Vagina (tissue), 2 donors: ENCODE measurements at regions not wholly inside any gene's neighbourhood (a gene's known extent, or its start where the extent isn't known, plus 50 kb on each side); places are given as distances from the start of the nearest gene placed in this dataset.

Experiments used
- DNase-seq, 2 donors: peaks; one replicate each; pipeline ENCODE4 v3.0.0-alpha.2; 2017; ENCODE audit errors: extremely low spot score in 2 of 2
- H3K27ac ChIP-seq: fragments of 200-600 bp; sonication (generic); one replicate; pipeline ENCODE4 v1.5.1; 2019
- H3K27me3 ChIP-seq: fragments of 200-600 bp; sonication (generic); one replicate; pipeline ENCODE4 v1.5.1; 2019
- H3K36me3 ChIP-seq, 2 donors: fragments of 200-600 bp; sonication (generic); one replicate each; pipeline ENCODE4 v1.5.1; 2017 to 2019
- H3K4me1 ChIP-seq: fragments of 200-600 bp; sonication (generic); one replicate; pipeline ENCODE4 v1.5.1; 2019
- H3K4me3 ChIP-seq, 2 donors: fragments of 200-600 bp; sonication (generic); 1 replicate in 1 of 2; 2 replicates in 1 of 2; pipeline ENCODE4 v1.5.1; 2016 to 2019
- H3K9me3 ChIP-seq: fragments of 200-600 bp; sonication (generic); one replicate; pipeline ENCODE4 v1.5.1; 2019
- CTCF ChIP-seq, 3 experiments: fragments of 450-650 bp in 2 of 3; fragments of 200-600 bp in 1 of 3; sonication (generic) in 1 of 3; IDR thresholded peaks; one replicate each; pipeline ENCODE4 v1.5.1; 2017 to 2019; ENCODE audit warnings: antibody characterized with exemption in 3 of 3, mild to moderate bottlenecking in 2 of 3, moderate library complexity in 2 of 3
- POLR2A ChIP-seq, 2 donors: fragments of 450-650 bp; IDR thresholded peaks; one replicate each; pipeline ENCODE4 v1.6.1; 2017; ENCODE audit warnings: antibody characterized with exemption in 2 of 2, mild to moderate bottlenecking in 2 of 2, moderate library complexity in 2 of 2
- POLR2AphosphoS5 ChIP-seq, 2 donors: sonication (generic); formaldehyde crosslinking; IDR thresholded peaks; one replicate each; pipeline ENCODE4 v1.9.0; 2017; ENCODE audit warnings: antibody characterized with exemption in 2 of 2, mild to moderate bottlenecking in 2 of 2, low read depth in 1 of 2; ENCODE audit not compliant: insufficient read depth in 1 of 2
- intact Hi-C: fragments of 100-400 bp; cut with DNase I; formaldehyde crosslinking; loops from one replicate; pipeline ENCODE4 v1.15.1; 2023

GRCh38 chr14:51392416-51392815 lies 152.4 kb downstream of the TMX1 start:
- Histone ChIP-seq H3K27ac (no peak overlapping the region), H3K4me1 (peaks cover 35% of the 10 kb centered on the region)
- TF ChIP-seq CTCF (IDR thresholded peaks at IDR 0.05): no peak

GRCh38 chr14:51394384-51394783 lies 154.3 kb downstream of the TMX1 start:
- Histone ChIP-seq H3K4me1 (peaks cover 35% of the 10 kb centered on the region), H3K27me3 (no peaks in the 10 kb centered on the region), H3K4me3 (no peak overlapping the region), H3K36me3 (no peaks in the 10 kb centered on the region), H3K9me3 (no peaks in the 10 kb centered on the region), H3K27ac (peak overlapping the region; percentile 83)
- intact Hi-C loops: no loop called here
- DNase-seq: no peak
- TF ChIP-seq CTCF (IDR thresholded peaks at IDR 0.05) (no peak), POLR2AphosphoS5 (IDR thresholded peaks at IDR 0.05; ENCODE audit: insufficient read depth in 1 of 2, low read depth in 1 of 2) (no peak), POLR2A (IDR thresholded peaks at IDR 0.05) (no peak)

More at GRCh38 chr14:51392416-51392815, 152.4 kb downstream of the TMX1 start:
- Histone ChIP-seq H3K4me3 (no peak overlapping the region), H3K9me3 (no peaks in the 10 kb centered on the region), H3K27me3 (no peaks in the 10 kb centered on the region), H3K36me3 (no peaks in the 10 kb centered on the region)
- intact Hi-C loops: no loop called here
- no peak for DNase-seq

GRCh38 chr14:51394804-51395203 lies 154.8 kb downstream of the TMX1 start:
- TF ChIP-seq POLR2AphosphoS5 (IDR thresholded peaks at IDR 0.05; ENCODE audit: insufficient read depth in 1 of 2, low read depth in 1 of 2) (no peak), CTCF (IDR thresholded peaks at IDR 0.05) (no peak), POLR2A (IDR thresholded peaks at IDR 0.05) (no peak)
- no peaks in the 10 kb centered on the region for H3K27me3 ChIP-seq
- no peaks in the 10 kb centered on the region for H3K36me3 ChIP-seq
- peak overlapping the region; percentile 83 for H3K27ac ChIP-seq
- no peak for DNase-seq
- H3K9me3 ChIP-seq: no peaks in the 10 kb centered on the region
- intact Hi-C loops: no loop called here
- no peak overlapping the region for H3K4me3 ChIP-seq
- H3K4me1 ChIP-seq: peaks cover 35% of the 10 kb centered on the region

GRCh38 chr14:51395361-51395849 lies 155.4 kb downstream of the TMX1 start:
- no peak for TF ChIP-seq CTCF (IDR thresholded peaks at IDR 0.05)
- TF ChIP-seq POLR2A (IDR thresholded peaks at IDR 0.05): no peak
- peak in 1 of 2 donors; percentile 57 for TF ChIP-seq POLR2AphosphoS5 (IDR thresholded peaks at IDR 0.05; ENCODE audit: insufficient read depth in 1 of 2, low read depth in 1 of 2)
- peaks cover 35% of the 10 kb centered on the region for H3K4me1 ChIP-seq
- H3K9me3 ChIP-seq: no peaks in the 10 kb centered on the region
- H3K4me3 ChIP-seq: no peak overlapping the region
- H3K27me3 ChIP-seq: no peaks in the 10 kb centered on the region
- no peaks in the 10 kb centered on the region for H3K36me3 ChIP-seq
- DNase-seq: peak in 1 of 2 donors; percentile 89
- intact Hi-C loops: no loop called here
- H3K27ac ChIP-seq: peak overlapping the region; percentile 83

GRCh38 chr14:51396222-51396815 lies 156.3 kb downstream of the TMX1 start:
- TF ChIP-seq POLR2AphosphoS5 (IDR thresholded peaks at IDR 0.05; ENCODE audit: insufficient read depth in 1 of 2, low read depth in 1 of 2): peak in 1 of 2 donors; percentile 42
- no peak for TF ChIP-seq POLR2A (IDR thresholded peaks at IDR 0.05)
- H3K27me3 ChIP-seq: no peaks in the 10 kb centered on the region
- no peaks in the 10 kb centered on the region for H3K36me3 ChIP-seq
- intact Hi-C loops: no loop called here
- H3K4me3 ChIP-seq: no peak overlapping the region
- DNase-seq: peak in 1 of 2 donors; percentile 86
- H3K9me3 ChIP-seq: no peaks in the 10 kb centered on the region
- peak overlapping the region; percentile 83 for H3K27ac ChIP-seq
- peaks cover 35% of the 10 kb centered on the region for H3K4me1 ChIP-seq
